ENCODE measurements at regions not wholly inside any gene's neighbourhood (a gene's known extent, or its start where the extent isn't known, plus 50 kb on each side); places are given as distances from the start of the nearest gene placed in this dataset.

- H3K4me3 ChIP-seq (ENCODE audit: low read depth in 1 of 2, low read length in 2 of 2), result no peak overlapping the region
- TF ChIP-seq EZH2 (IDR thresholded peaks at IDR 0.05; ENCODE audit: borderline replicate concordance, low read depth, low read length, severe bottlenecking) (no peak), CTCF (IDR thresholded peaks at IDR 0.05; ENCODE audit: borderline replicate concordance, extremely low read depth, low read length, poor library complexity, severe bottlenecking) (no peak)
- no peak overlapping the region for H3K4me2 ChIP-seq (ENCODE audit: insufficient read depth, low read length)
- no peaks in the 10 kb centered on the region for H3K4me1 ChIP-seq (ENCODE audit: insufficient read depth, low read length)
- H2AFZ ChIP-seq (ENCODE audit: low read depth, low read length), result no peak overlapping the region
- no peaks in the 10 kb centered on the region for H3K27me3 ChIP-seq (ENCODE audit: insufficient read depth, low read length, poor library complexity)
- no peak for DNase-seq
- H3K36me3 ChIP-seq (ENCODE audit: insufficient read depth, low read length), result no peaks in the 10 kb centered on the region
- H3K9ac ChIP-seq (ENCODE audit: low read depth, low read length), result no peak overlapping the region
- ATAC-seq (ENCODE audit: insufficient read depth, low read depth), result no peak
- H3K9me3 ChIP-seq (ENCODE audit: insufficient read depth, low read length, severe bottlenecking), result no peaks in the 10 kb centered on the region
- H3K79me2 ChIP-seq (ENCODE audit: insufficient read depth, low read length), result no peaks in the 10 kb centered on the region
- H4K20me1 ChIP-seq (ENCODE audit: insufficient read depth, low read length), result no peaks in the 10 kb centered on the region
- no peak overlapping the region for H3K27ac ChIP-seq (ENCODE audit: low read length)
Measured at GRCh38 chr4:53959343-53960120, 104.9 kb downstream of the CHIC2 start.

- no peaks in the 10 kb centered on the region for H3K36me3 ChIP-seq (ENCODE audit: insufficient read depth, low read length)
- H3K4me1 ChIP-seq (ENCODE audit: insufficient read depth, low read length), result no peaks in the 10 kb centered on the region
- no peaks in the 10 kb centered on the region for H4K20me1 ChIP-seq (ENCODE audit: insufficient read depth, low read length)
- no peaks in the 10 kb centered on the region for H3K9me3 ChIP-seq (ENCODE audit: insufficient read depth, low read length, severe bottlenecking)
- no peak overlapping the region for H3K27ac ChIP-seq (ENCODE audit: low read length)
- no peak for ATAC-seq (ENCODE audit: insufficient read depth, low read depth)
- no peak overlapping the region for H3K9ac ChIP-seq (ENCODE audit: low read depth, low read length)
- no peaks in the 10 kb centered on the region for H3K27me3 ChIP-seq (ENCODE audit: insufficient read depth, low read length, poor library complexity)
- H3K4me2 ChIP-seq (ENCODE audit: insufficient read depth, low read length), result no peak overlapping the region
- no peak overlapping the region for H3K4me3 ChIP-seq (ENCODE audit: low read depth in 1 of 2, low read length in 2 of 2)
- H3K79me2 ChIP-seq (ENCODE audit: insufficient read depth, low read length), result no peaks in the 10 kb centered on the region
- TF ChIP-seq CTCF (IDR thresholded peaks at IDR 0.05; ENCODE audit: borderline replicate concordance, extremely low read depth, low read length, poor library complexity, severe bottlenecking) (no peak), EZH2 (IDR thresholded peaks at IDR 0.05; ENCODE audit: borderline replicate concordance, low read depth, low read length, severe bottlenecking) (no peak)
- no peak for DNase-seq
- no peak overlapping the region for H2AFZ ChIP-seq (ENCODE audit: low read depth, low read length)
Measured at GRCh38 chr4:53956454-53956853, 108.0 kb downstream of the CHIC2 start.

GRCh38 chr4:53956053-53956452 lies 108.4 kb downstream of the CHIC2 start:
- Histone ChIP-seq H3K27me3 (ENCODE audit: insufficient read depth, low read length, poor library complexity) (no peaks in the 10 kb centered on the region), H3K79me2 (ENCODE audit: insufficient read depth, low read length) (no peaks in the 10 kb centered on the region), H4K20me1 (ENCODE audit: insufficient read depth, low read length) (no peaks in the 10 kb centered on the region), H3K36me3 (ENCODE audit: insufficient read depth, low read length) (no peaks in the 10 kb centered on the region), H3K9ac (ENCODE audit: low read depth, low read length) (no peak overlapping the region), H3K4me3 (ENCODE audit: low read depth in 1 of 2, low read length in 2 of 2) (no peak overlapping the region), H3K4me2 (ENCODE audit: insufficient read depth, low read length) (no peak overlapping the region), H2AFZ (ENCODE audit: low read depth, low read length) (no peak overlapping the region), H3K4me1 (ENCODE audit: insufficient read depth, low read length) (no peaks in the 10 kb centered on the region), H3K27ac (ENCODE audit: low read length) (no peak overlapping the region), H3K9me3 (ENCODE audit: insufficient read depth, low read length, severe bottlenecking) (no peaks in the 10 kb centered on the region)
- TF ChIP-seq CTCF (IDR thresholded peaks at IDR 0.05; ENCODE audit: borderline replicate concordance, extremely low read depth, low read length, poor library complexity, severe bottlenecking), result no peak
- TF ChIP-seq EZH2 (IDR thresholded peaks at IDR 0.05; ENCODE audit: borderline replicate concordance, low read depth, low read length, severe bottlenecking), result no peak
- DNase-seq, result no peak
- ATAC-seq (ENCODE audit: insufficient read depth, low read depth), result no peak
